SU-DHL-6 (cell line): ENCODE measurements at regions not wholly inside any gene's neighbourhood (a gene's known extent, or its start where the extent isn't known, plus 50 kb on each side); places are given as distances from the start of the nearest gene placed in this dataset.

Experiments
- CTCF ChIP-seq: fragments of 200-600 bp; sonication (generic); IDR thresholded peaks from one replicate; pipeline ENCODE4 v1.5.1; 2017; ENCODE audit warnings: antibody characterized with exemption, mild to moderate bottlenecking, low read length, moderate library complexity; ENCODE audit not compliant: insufficient read depth, poor library complexity, severe bottlenecking
- EZH2phosphoT487 ChIP-seq: fragments of 200-600 bp; sonication (generic), shearing (Covaris generic); conservative IDR thresholded peaks from 2 replicates; pipeline ENCODE4 v1.6.1; 2018; ENCODE audit warnings: mild to moderate bottlenecking, antibody characterized with exemption, low read length, moderate library complexity, mixed read lengths

GRCh38 chr7:110432061-110432553, 658.8 kb upstream of the LRRN3 start:
- TF ChIP-seq CTCF (no peak), EZH2phosphoT487 (no peak)
